Omental fat pad (tissue), 3 donors: ENCODE measurements at regions not wholly inside any gene's neighbourhood (a gene's known extent, or its start where the extent isn't known, plus 50 kb on each side); places are given as distances from the start of the nearest gene placed in this dataset.

Experiments used
- ATAC-seq: fragments of 150-250 bp; one replicate; pipeline ENCODE4 v1.9.1; 2016; ENCODE audit warnings: mild to moderate bottlenecking, moderate library complexity; ENCODE audit not compliant: low FRiP score
- DNase-seq: peaks from one replicate; pipeline ENCODE4 v3.0.0-alpha.2; 2019; ENCODE audit warnings: low spot score
- TF ChIP-seq, protein P1 (sequence below), 3 donors: fragments of 450-650 bp; IDR thresholded peaks; one replicate each; pipeline ENCODE4 v1.5.1; 2016 to 2017; ENCODE audit warnings: antibody characterized with exemption in 3 of 3, mild to moderate bottlenecking in 3 of 3, moderate library complexity in 2 of 3

DNA sequence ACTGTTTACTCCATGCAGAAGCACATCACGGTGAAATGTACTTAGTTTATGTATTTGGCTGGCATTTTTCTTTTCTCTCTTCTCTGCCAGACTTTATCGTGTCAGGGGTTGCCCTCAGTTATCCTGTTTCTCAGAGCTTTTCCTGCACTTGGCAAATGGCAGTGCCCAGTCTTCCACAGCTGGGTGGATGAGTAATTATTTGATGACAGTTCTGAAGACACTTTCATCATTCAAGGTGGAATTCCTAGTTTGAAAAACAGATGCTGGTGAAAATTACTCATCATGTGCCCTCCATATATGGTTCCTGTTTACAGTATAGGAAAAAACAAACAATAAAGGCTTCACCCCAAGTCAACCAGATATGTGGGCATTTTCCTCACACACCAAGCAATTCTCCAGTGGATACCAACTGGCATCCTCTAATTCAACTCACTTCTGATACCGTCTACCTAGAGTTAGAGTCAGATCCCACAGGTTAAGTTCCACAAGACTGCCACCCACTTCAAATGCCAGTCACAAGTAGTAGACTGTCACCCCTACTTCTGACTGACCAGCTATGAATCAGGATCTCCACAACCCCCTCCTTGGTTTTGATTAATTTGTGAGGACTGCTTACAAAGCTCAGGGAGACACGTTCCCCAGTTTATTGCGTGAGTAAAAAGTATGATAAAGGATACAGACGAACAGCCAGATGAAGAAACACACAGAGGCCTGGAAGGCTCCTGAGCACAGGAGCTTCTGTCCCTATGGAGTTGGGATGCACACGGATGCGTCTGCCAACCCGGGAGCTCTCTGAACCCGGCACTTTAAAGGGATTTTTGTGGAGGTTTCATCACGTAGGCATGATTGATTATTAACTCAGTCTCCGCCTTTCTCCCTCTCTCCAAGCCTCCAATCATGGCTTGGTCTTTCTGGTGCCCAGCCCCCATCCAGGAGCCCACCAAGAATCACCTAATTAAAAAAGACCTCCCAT, 72.9 kb downstream of the CLDN34 start:
- peak; percentile 50 for ATAC-seq
- TF ChIP-seq, protein P1, sequence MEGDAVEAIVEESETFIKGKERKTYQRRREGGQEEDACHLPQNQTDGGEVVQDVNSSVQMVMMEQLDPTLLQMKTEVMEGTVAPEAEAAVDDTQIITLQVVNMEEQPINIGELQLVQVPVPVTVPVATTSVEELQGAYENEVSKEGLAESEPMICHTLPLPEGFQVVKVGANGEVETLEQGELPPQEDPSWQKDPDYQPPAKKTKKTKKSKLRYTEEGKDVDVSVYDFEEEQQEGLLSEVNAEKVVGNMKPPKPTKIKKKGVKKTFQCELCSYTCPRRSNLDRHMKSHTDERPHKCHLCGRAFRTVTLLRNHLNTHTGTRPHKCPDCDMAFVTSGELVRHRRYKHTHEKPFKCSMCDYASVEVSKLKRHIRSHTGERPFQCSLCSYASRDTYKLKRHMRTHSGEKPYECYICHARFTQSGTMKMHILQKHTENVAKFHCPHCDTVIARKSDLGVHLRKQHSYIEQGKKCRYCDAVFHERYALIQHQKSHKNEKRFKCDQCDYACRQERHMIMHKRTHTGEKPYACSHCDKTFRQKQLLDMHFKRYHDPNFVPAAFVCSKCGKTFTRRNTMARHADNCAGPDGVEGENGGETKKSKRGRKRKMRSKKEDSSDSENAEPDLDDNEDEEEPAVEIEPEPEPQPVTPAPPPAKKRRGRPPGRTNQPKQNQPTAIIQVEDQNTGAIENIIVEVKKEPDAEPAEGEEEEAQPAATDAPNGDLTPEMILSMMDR (IDR thresholded peaks at IDR 0.05): no peak
- no peak for DNase-seq

DNA sequence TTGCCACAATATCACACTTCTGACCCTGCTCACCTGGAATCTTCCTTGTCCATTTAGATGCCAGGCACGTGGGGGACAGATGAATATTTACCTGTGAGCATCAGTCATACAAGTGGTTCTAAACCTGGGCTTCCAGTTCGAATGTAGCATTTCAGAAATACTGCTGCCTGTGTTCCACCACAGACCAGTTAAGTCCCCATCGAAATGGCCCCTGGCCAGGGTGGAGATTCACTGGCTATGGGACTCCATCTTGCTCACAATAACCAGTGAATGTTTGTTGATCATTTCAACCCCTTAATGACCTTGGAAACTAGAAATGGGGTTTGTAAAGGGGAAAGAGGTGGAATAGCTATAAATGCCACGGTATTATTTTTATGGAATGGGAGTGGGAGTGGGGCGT, 73.8 kb downstream of the CLDN34 start:
- TF ChIP-seq, protein P1 (IDR thresholded peaks at IDR 0.05): no peak
- ATAC-seq: no peak

DNA sequence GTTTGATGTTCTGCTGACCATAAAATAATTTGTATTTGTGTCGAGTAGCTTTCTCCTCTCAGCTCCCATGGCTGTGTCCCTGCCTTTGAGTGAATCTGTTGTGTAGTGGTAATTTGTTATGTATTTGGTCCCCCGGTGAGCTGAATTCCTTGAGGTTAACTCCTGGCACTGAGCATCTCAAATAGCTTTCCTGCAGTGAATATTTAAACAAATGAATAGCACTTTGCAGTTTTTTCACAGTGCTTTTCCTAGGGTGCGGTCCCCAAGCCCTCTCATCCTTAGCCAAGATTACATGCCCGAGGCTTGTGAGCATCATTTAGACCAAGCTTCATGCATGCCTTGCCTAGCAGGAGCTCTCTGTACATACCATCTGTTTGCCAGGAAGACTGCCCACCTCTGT, 74.2 kb downstream of the CLDN34 start:
- TF ChIP-seq, protein P1 (IDR thresholded peaks at IDR 0.05): no peak
- DNase-seq: no peak
- ATAC-seq: no peak

More for the DNA sequence above, 73.8 kb downstream of the CLDN34 start:
- no peak for DNase-seq

DNA sequence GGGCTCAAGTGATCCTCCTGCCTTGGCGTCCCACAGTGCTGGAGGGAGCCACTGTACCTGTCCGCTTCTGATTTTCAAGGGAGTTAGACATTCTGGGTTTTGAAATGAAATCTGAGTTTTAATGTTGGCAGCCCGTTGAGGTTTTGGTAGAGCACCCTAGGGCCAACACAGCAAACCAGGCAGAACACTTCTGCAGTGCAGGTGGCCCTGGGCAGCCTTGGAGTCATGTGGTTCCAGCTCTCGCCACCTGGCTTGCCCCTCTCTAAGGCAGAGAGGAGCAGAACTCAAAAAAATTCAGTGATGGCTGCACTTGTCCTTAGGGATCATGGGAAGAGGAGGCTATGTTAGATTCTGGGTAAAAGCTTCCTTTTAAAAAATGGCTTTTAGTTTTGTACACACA, 74.9 kb downstream of the CLDN34 start:
- TF ChIP-seq, protein P1 (IDR thresholded peaks at IDR 0.05): no peak
- no peak for ATAC-seq
- no peak for DNase-seq

DNA sequence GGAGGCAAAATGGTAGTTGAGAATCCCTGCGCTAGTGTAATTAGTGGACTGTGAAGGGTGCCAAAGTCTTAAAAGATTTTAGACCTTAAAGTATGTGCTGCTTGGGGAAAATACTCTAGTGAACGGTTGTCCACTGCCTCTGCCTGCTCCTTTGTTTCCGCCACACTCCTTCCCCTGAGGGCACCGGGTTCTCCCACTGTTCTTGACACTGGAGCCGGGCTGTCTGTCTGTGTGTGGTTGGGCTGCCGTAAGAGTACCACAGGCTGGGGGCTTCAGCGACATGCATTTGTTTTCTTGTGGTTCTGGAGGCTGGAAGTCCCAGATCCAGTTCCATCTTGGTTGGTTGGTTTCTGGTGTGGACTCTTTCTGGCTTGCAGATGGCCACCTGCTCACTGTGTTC, 76.2 kb downstream of the CLDN34 start:
- no peak for DNase-seq
- ATAC-seq: no peak
- TF ChIP-seq, protein P1 (IDR thresholded peaks at IDR 0.05): no peak

DNA sequence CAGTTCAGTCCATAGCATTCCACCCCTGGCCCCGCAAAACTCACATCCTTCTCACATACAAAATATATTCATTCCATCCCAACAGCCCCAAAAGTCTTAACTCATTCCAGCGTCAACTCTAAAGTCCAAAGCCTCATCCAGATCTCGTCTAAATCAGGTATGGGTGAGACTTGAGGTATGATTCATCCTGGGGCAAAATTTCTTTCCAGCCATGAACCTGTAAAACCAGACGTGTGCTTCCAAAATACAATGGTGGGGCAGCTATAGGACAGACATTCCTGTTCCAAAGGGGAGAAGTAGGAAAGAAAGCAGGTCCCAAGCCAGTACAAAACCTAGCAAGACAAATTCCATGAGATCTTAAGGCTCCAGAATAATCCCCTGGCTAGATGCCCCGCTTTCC, 76.9 kb downstream of the CLDN34 start:
- TF ChIP-seq, protein P1 (IDR thresholded peaks at IDR 0.05): no peak

More for the DNA sequence above, 76.9 kb downstream of the CLDN34 start:
- DNase-seq (no peak), ATAC-seq (no peak)
